GM18511 (cell line): ENCODE measurements at regions not wholly inside any gene's neighbourhood (a gene's known extent, or its start where the extent isn't known, plus 50 kb on each side); places are given as distances from the start of the nearest gene placed in this dataset.

ENCODE experiments used
- ATAC-seq: cut with Tn5 transposase; IDR thresholded peaks from one replicate; pipeline ENCODE4 v1.9.1; 2021; ENCODE audit warnings: mild to moderate bottlenecking, moderate library complexity; ENCODE audit not compliant: unreplicated experiment

GRCh38 chr1:90092441-90092840, 97.5 kb downstream of the ZNF326 start:
- ATAC-seq = no peak
